RWPE1 (cell line): ENCODE measurements at regions not wholly inside any gene's neighbourhood (a gene's known extent, or its start where the extent isn't known, plus 50 kb on each side); places are given as distances from the start of the nearest gene placed in this dataset.

Source experiments
- CTCF ChIA-PET: fragments of 350-600 bp; sonication (Branson Sonifier 250); formaldehyde crosslinking; extraction: SDS; loops from one replicate; lab custom pipeline; 2021; lab: Yijun Ruan, JAX
- POLR2A ChIA-PET: fragments of 400-600 bp; formaldehyde crosslinking; extraction: SDS; loops from one replicate; lab custom pipeline; 2020; ENCODE audit warnings: antibody characterized with exemption; ENCODE audit not compliant: low non-redundant PET; lab: Yijun Ruan, JAX
- DNase-seq: peaks from one replicate; pipeline ENCODE4 v3.0.0; 2012; ENCODE audit warnings: low spot score
- H3K27ac ChIP-seq: fragments of 450-650 bp; 2 replicates; pipeline ENCODE4 v1.5.1; 2017
- CTCF ChIP-seq: fragments of 450-650 bp; conservative IDR thresholded peaks from 2 replicates; pipeline ENCODE4 v1.5.1; 2017; ENCODE audit warnings: low read depth, mild to moderate bottlenecking

- no peak overlapping the region for H3K27ac ChIP-seq
- DNase-seq: no peak
- POLR2A ChIA-PET: no interaction called here
- TF ChIP-seq CTCF: no peak
- CTCF ChIA-PET: interaction anchor here (0.6 kb wide), 2 partner anchors 1165 to 1702 kb away, joined by 3 to 9 read pairs; no protein-coding TSS in a partner anchor
Observed at GRCh38 chr1:239527051-239527693, 140.8 kb downstream of the CHRM3 start.

- TF ChIP-seq CTCF: no peak
- DNase-seq: no peak
- CTCF ChIA-PET: interaction anchor here (0.5 kb wide), 2 partner anchors 96 to 489 kb away, joined by 3 read pairs; no protein-coding TSS in a partner anchor
- no peak overlapping the region for H3K27ac ChIP-seq
- POLR2A ChIA-PET: no interaction called here
Observed at GRCh38 chr1:239536165-239536849, 149.9 kb downstream of the CHRM3 start.

GRCh38 chr1:239537795-239538194, 151.4 kb downstream of the CHRM3 start:
- peak; percentile 8 for DNase-seq
- TF ChIP-seq CTCF: no peak
- H3K27ac ChIP-seq: no peak overlapping the region
- POLR2A ChIA-PET: no interaction called here
- CTCF ChIA-PET: no interaction called here

GRCh38 chr1:239538239-239538988, 152.0 kb downstream of the CHRM3 start:
- ChIA-PET POLR2A (no interaction called here), CTCF (no interaction called here)
- TF ChIP-seq CTCF: no peak
- no peak overlapping the region for H3K27ac ChIP-seq
- no peak for DNase-seq

GRCh38 chr1:239539051-239539450, 152.7 kb downstream of the CHRM3 start:
- POLR2A ChIA-PET: no interaction called here
- H3K27ac ChIP-seq: no peak overlapping the region
- CTCF ChIA-PET: no interaction called here
- DNase-seq: no peak
- TF ChIP-seq CTCF: no peak

- CTCF ChIA-PET: no interaction called here
- DNase-seq: no peak
- TF ChIP-seq CTCF: no peak
- POLR2A ChIA-PET: no interaction called here
- H3K27ac ChIP-seq: no peak overlapping the region
Observed at GRCh38 chr1:239539812-239540211, 153.4 kb downstream of the CHRM3 start.
